Stomach (tissue), 8 donors: ENCODE measurements at regions not wholly inside any gene's neighbourhood (a gene's known extent, or its start where the extent isn't known, plus 50 kb on each side); places are given as distances from the start of the nearest gene placed in this dataset.

ENCODE experiments used
- DNase-seq, 2 donors: peaks; one replicate each; pipeline versions ENCODE4 v3.0.0 to v3.0.0-alpha.2; 2013 to 2019
- H3K27ac ChIP-seq, 5 donors: fragments of 200-600 bp in 4 of 5; sonication (generic) in 4 of 5; one replicate each; pipeline ENCODE4 v1.5.1; 2013 to 2019; ENCODE audit warnings: mild to moderate bottlenecking in 1 of 5, moderate library complexity in 1 of 5
- H3K27me3 ChIP-seq, 3 donors: fragments of 200-600 bp; sonication (generic); one replicate each; pipeline ENCODE4 v1.5.1; 2017 to 2019; ENCODE audit warnings: mixed run types in 1 of 3
- H3K36me3 ChIP-seq, 4 donors: fragments of 200-600 bp; sonication (generic); 1 replicate in 3 of 4; 2 replicates in 1 of 4; pipeline ENCODE4 v1.5.1; 2016 to 2019
- H3K4me1 ChIP-seq, 4 donors: fragments of 200-600 bp; sonication (generic); one replicate each; pipeline ENCODE4 v1.5.1; 2016 to 2019
- H3K4me3 ChIP-seq, 4 donors: fragments of 200-600 bp; sonication (generic) in 3 of 4; one replicate each; pipeline ENCODE4 v1.5.1; 2016 to 2019; ENCODE audit warnings: mild to moderate bottlenecking in 1 of 4
- H3K9me3 ChIP-seq, 4 donors: fragments of 200-600 bp; sonication (generic); one replicate each; pipeline ENCODE4 v1.5.1; 2016 to 2019
- EP300 ChIP-seq: sonication (generic); formaldehyde crosslinking; IDR thresholded peaks from one replicate; pipeline ENCODE4 v1.6.1; 2017; ENCODE audit warnings: antibody characterized with exemption
- POLR2A ChIP-seq, 4 donors: fragments of 450-650 bp; IDR thresholded peaks; one replicate each; pipeline ENCODE4 v1.6.1; 2016; ENCODE audit warnings: antibody characterized with exemption in 4 of 4, control low read depth in 2 of 4, mild to moderate bottlenecking in 1 of 4, moderate library complexity in 1 of 4
- POLR2AphosphoS5 ChIP-seq, 3 donors: sonication (generic); formaldehyde crosslinking; IDR thresholded peaks; one replicate each; pipeline ENCODE4 v1.6.1; 2016; ENCODE audit warnings: antibody characterized with exemption in 3 of 3
- WGBS, 5 donors: extraction: QIAGEN DNeasy Blood & Tissue Kit in 3 of 5; methylation state at CpG; one replicate each; pipeline versions ENCODE4 v1.1.5 to v1.1.7; 2013 to 2018; 5-methylcytosine and 5-hydroxymethylcytosine counted together
- intact Hi-C: fragments of 100-400 bp; cut with DNase I; formaldehyde crosslinking; loops from one replicate; pipeline ENCODE4 v1.15.1; 2023; ENCODE audit warnings: low total_unique reads
- TF ChIP-seq, protein P1 (sequence below), 7 experiments: fragments of 450-650 bp in 4 of 7; fragments of 200-600 bp in 3 of 7; sonication (generic) in 3 of 7; IDR thresholded peaks; one replicate each; pipeline ENCODE4 v1.5.1; 2016 to 2019; ENCODE audit warnings: antibody characterized with exemption in 7 of 7, control low read depth in 2 of 7, mild to moderate bottlenecking in 1 of 7
- donor health status: healthy with polysubstance abuse.
- donor health status: Bipolar disorder and iron deficiency.
- donor health status: healthy.

DNA sequence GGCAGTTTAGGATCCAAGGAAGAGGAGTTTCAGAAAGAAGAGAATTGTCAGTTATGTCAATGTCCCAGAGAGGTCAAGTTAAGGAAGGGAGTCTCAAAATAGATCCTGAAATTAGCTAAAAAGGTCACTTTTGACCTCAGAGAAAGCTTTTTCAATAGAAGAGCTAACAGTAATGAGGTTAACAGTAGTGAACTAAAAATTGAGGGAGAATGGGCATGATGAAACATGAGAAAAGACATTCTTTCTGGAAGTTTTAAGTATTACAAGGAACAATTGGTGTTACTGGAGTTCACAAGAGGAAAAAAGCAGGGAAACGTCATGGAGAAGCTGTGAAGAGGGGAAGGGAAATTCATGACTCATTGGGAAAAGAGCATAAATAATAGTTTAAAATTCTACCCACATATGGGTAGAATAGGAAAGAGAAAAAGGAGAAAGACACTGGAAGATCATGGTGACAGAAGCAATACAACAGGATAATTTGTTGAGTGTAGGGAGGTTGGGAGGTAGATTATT lies 381.2 kb upstream of the FAR2 start:
- TF ChIP-seq, protein P1, sequence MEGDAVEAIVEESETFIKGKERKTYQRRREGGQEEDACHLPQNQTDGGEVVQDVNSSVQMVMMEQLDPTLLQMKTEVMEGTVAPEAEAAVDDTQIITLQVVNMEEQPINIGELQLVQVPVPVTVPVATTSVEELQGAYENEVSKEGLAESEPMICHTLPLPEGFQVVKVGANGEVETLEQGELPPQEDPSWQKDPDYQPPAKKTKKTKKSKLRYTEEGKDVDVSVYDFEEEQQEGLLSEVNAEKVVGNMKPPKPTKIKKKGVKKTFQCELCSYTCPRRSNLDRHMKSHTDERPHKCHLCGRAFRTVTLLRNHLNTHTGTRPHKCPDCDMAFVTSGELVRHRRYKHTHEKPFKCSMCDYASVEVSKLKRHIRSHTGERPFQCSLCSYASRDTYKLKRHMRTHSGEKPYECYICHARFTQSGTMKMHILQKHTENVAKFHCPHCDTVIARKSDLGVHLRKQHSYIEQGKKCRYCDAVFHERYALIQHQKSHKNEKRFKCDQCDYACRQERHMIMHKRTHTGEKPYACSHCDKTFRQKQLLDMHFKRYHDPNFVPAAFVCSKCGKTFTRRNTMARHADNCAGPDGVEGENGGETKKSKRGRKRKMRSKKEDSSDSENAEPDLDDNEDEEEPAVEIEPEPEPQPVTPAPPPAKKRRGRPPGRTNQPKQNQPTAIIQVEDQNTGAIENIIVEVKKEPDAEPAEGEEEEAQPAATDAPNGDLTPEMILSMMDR (IDR thresholded peaks at IDR 0.05) = no peak
- TF ChIP-seq EP300 (no peak), POLR2AphosphoS5 (IDR thresholded peaks at IDR 0.05) (no peak), POLR2A (IDR thresholded peaks at IDR 0.05) (no peak)
- Histone ChIP-seq H3K36me3 (no peaks in the 10 kb centered on the region), H3K27ac (no peak overlapping the region), H3K27me3 (no peaks in the 10 kb centered on the region), H3K4me3 (no peak overlapping the region), H3K4me1 (no peaks in the 10 kb centered on the region), H3K9me3 (no peaks in the 10 kb centered on the region)
- intact Hi-C loops = no loop called here
- 44 to 58% (median 54%) methylated on average over 1 of the region's 1 CpG for WGBS, 5 donors
- DNase-seq = no peak

DNA sequence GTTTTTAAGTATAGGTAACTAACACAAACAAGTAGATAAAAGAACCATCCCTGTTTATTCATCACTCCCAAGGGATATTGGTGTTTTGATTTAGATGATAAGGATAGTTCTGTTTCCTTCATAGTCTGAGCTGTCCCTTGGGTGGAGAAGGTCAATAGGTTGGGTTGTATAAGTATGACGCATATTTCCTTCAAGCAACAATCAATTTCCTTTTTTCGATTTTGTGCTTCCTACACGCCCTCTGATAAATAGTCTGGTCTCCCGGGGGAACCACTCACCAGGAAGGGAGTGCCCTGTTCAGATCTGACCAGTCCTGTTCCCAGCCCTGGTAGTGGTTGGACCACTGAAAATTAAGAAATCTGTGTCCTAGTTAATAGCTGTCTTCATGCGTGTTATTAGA lies 378.8 kb upstream of the FAR2 start:
- TF ChIP-seq EP300 (no peak), POLR2AphosphoS5 (IDR thresholded peaks at IDR 0.05) (no peak), POLR2A (IDR thresholded peaks at IDR 0.05) (no peak)
- TF ChIP-seq, protein P1 (IDR thresholded peaks at IDR 0.05) = no peak
- no peaks in the 10 kb centered on the region for H3K27me3 ChIP-seq
- peak; percentile 27 to 28 for DNase-seq
- H3K4me1 ChIP-seq = no peaks in the 10 kb centered on the region
- H3K27ac ChIP-seq = peak overlapping the region in 1 of 5 donors; percentile 45
- WGBS, 5 donors = 53 to 72% (median 66%) methylated on average over 5 of the region's 5 CpGs
- no peaks in the 10 kb centered on the region for H3K9me3 ChIP-seq
- intact Hi-C loops = no loop called here
- no peak overlapping the region for H3K4me3 ChIP-seq
- H3K36me3 ChIP-seq = no peaks in the 10 kb centered on the region

DNA sequence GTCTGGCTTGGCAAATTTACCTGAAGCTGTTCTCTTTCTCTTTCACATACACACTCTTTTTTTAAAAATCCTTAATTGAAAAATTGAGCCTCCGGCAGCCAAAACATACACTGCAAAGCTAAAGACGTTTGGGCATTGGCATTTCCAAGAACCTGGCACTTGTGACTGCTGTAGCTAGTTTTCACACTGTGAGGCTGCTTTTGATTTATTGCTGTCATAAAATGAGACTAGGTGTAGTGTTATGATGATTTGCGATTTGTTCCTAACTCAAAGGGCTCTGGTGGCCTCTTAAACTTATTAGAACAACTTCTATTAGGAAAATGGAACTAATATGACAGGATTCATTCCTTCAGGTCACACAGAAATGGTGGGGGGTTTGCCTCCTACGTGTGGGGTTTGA lies 377.1 kb upstream of the FAR2 start:
- intact Hi-C loops = no loop called here
- Histone ChIP-seq H3K27ac (no peak overlapping the region), H3K4me3 (no peak overlapping the region), H3K36me3 (no peaks in the 10 kb centered on the region), H3K4me1 (no peaks in the 10 kb centered on the region), H3K27me3 (no peaks in the 10 kb centered on the region), H3K9me3 (no peaks in the 10 kb centered on the region)
- 41 to 57% (median 49%) methylated on average over 4 of the region's 4 CpGs for WGBS, 5 donors
- no peak for DNase-seq
- TF ChIP-seq POLR2A (IDR thresholded peaks at IDR 0.05) = no peak
- TF ChIP-seq, protein P1 (IDR thresholded peaks at IDR 0.05) = no peak
- TF ChIP-seq EP300 = no peak

DNA sequence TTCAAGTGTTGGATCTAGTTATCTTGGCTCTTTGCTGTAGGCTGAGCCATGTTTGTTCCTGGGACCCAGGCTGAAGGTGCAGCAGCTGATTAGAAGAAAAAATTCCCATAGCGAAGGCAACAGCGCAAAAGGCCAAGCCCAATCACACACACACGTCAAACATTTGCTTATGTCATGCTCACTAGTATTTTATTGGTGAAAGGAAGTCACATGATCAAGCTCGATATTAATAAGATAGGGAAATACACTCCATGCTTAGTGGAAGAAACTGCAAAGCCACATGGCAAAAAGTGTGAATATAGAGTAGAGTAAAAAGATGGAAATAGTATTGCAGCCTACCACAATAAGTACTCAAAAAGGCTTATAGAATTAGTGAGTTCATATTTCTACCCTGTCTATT lies 373.5 kb upstream of the FAR2 start:
- Histone ChIP-seq H3K4me3 (no peak overlapping the region), H3K27ac (no peak overlapping the region), H3K9me3 (no peaks in the 10 kb centered on the region), H3K4me1 (no peaks in the 10 kb centered on the region), H3K27me3 (no peaks in the 10 kb centered on the region), H3K36me3 (no peaks in the 10 kb centered on the region)
- no peak for DNase-seq
- TF ChIP-seq, protein P1 (IDR thresholded peaks at IDR 0.05) = no peak
- TF ChIP-seq POLR2AphosphoS5 (IDR thresholded peaks at IDR 0.05) (no peak), EP300 (no peak), POLR2A (IDR thresholded peaks at IDR 0.05) (no peak)
- 90 to 97% (median 95%) methylated on average over 4 of the region's 4 CpGs for WGBS, 5 donors
- intact Hi-C loops = no loop called here
